PC-3 (cell line): ENCODE measurements at regions not wholly inside any gene's neighbourhood (a gene's known extent, or its start where the extent isn't known, plus 50 kb on each side); places are given as distances from the start of the nearest gene placed in this dataset.

ENCODE experiments used
- EZH2 ChIP-seq: fragments of 300-600 bp; sonication (generic); IDR thresholded peaks from one replicate; pipeline ENCODE4 v1.6.1; 2017; ENCODE audit warnings: antibody characterized with exemption, mild to moderate bottlenecking, low read length; ENCODE audit not compliant: unreplicated experiment
- EZH2phosphoT487 ChIP-seq: fragments of 300-600 bp; sonication (generic); IDR thresholded peaks from 2 replicates; pipeline ENCODE4 v1.6.1; 2018; ENCODE audit warnings: mild to moderate bottlenecking, antibody characterized with exemption, low read length, borderline replicate concordance
- TF ChIP-seq, protein P1 (sequence below): fragments of 300-600 bp; sonication (generic); conservative IDR thresholded peaks from 2 replicates; pipeline ENCODE4 v1.5.1; 2017; ENCODE audit warnings: antibody characterized with exemption, low read depth, mild to moderate bottlenecking, low read length

- TF ChIP-seq, protein P1, sequence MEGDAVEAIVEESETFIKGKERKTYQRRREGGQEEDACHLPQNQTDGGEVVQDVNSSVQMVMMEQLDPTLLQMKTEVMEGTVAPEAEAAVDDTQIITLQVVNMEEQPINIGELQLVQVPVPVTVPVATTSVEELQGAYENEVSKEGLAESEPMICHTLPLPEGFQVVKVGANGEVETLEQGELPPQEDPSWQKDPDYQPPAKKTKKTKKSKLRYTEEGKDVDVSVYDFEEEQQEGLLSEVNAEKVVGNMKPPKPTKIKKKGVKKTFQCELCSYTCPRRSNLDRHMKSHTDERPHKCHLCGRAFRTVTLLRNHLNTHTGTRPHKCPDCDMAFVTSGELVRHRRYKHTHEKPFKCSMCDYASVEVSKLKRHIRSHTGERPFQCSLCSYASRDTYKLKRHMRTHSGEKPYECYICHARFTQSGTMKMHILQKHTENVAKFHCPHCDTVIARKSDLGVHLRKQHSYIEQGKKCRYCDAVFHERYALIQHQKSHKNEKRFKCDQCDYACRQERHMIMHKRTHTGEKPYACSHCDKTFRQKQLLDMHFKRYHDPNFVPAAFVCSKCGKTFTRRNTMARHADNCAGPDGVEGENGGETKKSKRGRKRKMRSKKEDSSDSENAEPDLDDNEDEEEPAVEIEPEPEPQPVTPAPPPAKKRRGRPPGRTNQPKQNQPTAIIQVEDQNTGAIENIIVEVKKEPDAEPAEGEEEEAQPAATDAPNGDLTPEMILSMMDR: no peak
- TF ChIP-seq EZH2 (no peak), EZH2phosphoT487 (no peak)
Observed at GRCh38 chr3:115517457-115518050, 105.8 kb upstream of the GAP43 start.
